HG02973 (cell line): ENCODE measurements at regions not wholly inside any gene's neighbourhood (a gene's known extent, or its start where the extent isn't known, plus 50 kb on each side); places are given as distances from the start of the nearest gene placed in this dataset.

Source experiments
- ATAC-seq: cut with Tn5 transposase; IDR thresholded peaks from one replicate; pipeline ENCODE4 v1.9.1; 2021; ENCODE audit warnings: moderate library complexity; ENCODE audit not compliant: unreplicated experiment

DNA sequence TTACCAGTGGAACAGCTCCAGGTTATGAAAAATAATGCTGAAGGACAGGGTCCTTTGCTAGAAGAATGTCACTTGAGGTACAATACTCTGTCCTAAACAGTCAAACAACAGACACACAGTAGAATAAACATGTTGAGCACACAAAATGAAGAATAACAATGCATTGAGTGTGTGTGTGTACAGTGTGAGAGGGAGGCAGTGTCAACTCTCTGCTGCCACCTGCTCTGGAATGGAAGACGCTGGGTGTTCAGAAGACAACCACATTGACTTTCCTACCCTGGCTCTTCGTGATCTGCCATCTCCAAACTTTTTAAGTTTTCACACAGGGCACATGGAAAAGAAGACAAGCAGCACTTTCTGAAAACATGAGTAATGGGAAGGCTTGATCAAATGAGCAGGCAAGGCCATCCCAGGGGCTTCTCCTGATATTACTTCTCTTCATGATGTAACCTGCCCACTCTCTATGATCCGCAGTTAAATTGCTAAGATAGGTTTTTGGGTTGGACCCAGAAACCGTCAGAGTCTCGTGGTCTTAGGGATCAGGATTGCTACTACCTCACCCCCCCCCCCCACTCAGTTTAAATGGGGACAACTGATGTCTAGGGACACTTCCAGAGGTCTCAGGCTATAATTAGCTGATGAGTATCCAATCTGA lies 533.2 kb upstream of the TNP1 start:
- no peak for ATAC-seq

DNA sequence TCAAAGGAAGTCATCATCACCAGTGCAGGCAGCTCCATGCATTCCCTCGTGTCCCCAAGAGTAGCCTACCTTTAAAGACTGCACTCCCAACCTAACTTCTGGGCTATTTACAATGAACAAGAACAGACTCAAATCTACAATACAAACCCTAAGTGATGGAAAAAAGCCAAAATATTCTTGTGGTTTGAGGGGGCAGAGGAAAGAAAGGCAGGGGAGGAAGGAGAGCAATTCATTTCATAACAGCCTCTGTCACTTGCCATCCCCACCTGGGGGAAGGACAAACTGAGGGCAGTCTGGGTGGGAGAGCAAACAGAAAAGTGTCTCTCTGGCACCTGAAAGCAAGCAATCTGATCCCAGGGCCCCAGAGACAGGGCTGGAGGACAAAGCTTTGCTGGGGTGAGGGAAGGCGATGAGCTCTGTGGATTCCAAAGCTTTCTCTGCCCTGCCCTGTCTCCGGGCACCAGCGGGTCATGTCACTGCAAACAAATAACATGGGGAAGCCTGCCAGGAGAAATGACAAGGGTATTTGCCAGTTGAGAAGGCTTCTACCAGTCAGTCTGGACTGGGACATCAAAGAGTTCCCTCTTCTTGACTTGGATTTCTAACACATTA lies 528.0 kb upstream of the TNP1 start:
- no peak for ATAC-seq

DNA sequence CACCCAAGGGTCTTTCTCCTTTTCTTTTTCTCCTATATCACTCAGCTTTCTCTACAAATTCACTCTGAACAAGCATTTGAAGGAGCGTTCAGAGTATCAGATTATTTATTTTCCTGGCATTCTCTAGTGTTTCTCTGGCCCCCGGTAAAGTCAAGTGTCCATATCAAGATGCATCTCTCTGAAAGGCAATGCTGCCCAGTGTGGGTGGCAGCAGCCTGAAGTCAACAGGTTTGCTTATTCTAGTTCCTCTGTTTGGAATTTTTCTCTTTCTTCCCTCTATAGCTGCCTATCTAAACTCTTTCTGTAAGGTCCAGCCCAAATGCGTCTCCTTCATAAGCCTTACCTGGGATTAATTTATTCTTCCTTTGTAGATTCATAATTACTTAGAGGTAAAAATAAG lies 526.2 kb upstream of the TNP1 start:
- no peak for ATAC-seq

DNA sequence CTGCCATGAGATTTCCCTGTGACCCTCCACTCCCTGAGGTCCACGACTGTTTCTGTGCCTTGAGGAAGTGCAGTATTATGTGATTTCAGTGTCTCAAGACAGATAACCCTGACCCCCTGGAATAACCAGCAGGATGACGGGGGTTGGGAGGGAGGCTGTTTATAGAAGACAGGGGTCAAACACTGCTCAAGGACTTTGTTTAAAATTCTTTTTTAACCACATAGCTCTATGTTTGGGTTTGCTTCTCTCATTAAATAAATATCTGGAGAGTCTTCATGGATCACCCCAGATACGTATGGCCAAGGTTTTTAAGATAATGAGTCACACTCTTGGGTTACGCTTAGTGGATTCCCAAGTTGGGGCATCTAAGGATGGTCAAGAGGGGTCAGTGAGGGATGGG lies 523.8 kb upstream of the TNP1 start:
- ATAC-seq: no peak

DNA sequence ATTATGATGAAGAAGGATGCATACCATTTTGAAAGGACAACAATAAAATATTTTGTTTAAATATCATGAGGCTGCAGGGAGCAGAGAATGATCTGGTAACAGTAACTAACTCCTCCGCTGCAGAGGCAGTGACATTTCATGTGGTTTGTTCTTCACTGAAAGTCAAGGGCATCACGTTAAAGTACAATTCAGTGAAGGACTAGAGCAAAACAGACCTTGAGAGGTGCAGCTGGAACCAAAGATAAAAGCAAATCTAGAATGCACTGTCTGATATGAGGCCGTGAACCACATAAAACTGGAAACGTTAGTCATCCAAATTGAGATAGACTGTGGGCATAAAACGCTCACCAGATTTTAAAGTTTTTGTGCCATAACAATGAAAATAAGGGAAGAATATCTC lies 522.9 kb upstream of the TNP1 start:
- ATAC-seq: no peak

DNA sequence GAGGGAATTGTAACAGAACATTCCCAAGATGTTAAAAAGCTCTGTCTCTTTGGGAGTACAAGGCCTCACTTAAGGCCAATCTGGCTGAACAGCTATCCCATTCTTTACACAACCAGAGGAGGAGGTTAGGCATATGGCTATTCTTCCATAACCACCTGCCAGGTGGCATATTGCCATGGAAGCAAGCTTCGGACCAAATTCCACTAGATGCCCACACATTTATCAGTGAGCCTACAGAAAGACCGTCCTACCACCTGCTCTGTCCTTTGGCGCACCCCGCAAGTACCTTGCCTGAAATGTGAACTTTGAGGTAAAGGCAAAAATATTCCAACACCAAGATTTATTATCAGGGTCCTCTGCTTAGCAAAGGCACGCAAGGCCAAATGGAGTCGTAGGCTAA lies 519.9 kb upstream of the TNP1 start:
- no peak for ATAC-seq

DNA sequence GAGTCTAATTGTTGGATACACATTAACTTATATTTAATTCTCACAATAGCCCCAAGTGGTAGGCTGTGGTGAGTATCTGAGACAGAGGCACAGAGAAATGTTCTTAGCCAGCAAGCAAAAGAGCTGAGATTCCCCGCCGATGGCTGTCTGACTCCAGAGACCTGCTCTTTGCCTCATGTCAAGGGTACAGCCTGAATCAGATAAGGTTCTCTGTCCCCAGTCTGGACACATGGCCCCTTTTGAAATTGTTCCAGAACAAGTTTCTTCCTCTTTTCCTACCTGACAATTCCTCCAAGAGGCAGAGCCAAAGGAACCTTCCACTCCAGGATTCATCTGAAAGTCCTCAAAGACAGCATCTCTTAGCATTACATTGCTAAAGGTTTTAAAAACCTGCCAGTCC lies 512.9 kb upstream of the TNP1 start:
- no peak for ATAC-seq

DNA sequence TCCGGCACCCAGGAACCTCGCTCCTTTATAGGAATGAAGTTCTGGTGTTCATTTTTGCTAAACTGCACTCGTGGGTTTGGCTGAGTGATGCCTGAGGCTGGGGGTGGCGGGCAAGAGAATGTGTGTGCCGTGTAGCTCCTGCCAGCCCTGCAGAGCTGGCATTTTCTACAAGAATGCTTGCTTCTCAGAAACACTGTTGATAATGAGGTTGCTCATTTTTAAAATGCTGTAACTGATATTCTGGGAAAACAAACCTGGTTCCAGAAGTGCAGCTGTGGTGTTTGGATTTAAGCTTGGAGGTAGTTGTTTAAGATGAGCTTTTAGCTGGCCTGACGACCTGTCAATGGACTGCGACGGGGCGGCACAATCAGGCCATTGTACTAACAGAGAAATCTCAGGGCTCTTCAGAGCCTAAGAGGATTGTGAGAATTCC lies 511.9 kb upstream of the TNP1 start:
- no peak for ATAC-seq

DNA sequence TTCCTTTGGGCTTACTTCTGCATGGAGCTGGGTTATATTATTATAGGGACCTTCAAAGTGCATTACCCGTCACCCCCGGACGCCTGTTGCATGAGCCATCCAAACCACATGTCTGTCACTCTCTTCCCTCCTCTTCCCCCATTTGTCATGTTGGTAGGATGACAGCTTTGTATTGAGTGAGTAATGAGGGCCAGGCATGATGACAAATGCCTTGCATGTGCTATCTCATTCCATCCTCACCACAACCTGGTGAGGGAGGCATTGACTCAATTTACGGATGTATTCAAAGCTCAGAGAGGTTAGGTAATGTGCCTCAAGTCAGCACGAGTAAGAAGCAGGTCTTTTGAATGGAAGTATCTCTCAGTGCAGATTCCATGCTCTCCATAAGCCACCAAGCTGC lies 510.5 kb upstream of the TNP1 start:
- ATAC-seq: no peak

DNA sequence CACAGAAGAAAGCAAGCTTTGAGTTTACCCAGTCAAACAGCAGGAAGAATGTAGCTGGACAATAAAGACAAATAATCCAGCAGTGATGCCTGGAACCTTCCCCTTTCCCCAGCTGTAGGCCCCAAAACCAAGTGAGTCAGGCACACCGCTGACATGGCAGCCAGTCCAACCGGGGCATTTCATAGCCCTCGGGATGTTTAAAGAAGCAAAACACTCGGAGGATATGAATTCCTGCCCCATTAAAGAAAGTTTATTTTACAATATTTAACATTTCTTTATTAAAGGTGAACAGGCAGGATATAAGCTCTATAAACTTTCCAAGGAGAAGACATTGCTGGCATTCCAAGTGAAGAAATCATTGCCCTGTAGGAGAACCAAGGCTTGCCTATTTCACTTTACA lies 507.6 kb upstream of the TNP1 start:
- ATAC-seq: no peak

DNA sequence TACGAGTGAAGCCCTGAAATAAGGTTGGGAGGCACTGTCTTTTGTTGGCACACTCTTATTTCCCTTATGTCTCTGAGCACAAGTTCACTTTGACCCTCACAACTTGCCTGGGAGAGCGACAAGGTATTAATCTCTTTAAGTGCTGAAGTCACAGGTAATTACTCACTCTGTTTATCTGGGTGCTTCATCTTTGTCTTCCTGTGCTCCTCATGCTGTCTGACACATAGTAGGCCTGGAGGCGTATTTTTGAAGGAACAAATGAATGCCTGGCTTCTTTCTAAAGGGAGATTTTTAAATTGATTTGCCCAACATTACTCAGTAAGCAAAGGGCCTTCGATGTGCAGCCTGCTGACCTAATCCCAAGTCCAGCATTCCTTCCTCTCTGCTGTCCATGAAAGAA lies 507.1 kb upstream of the TNP1 start:
- no peak for ATAC-seq

DNA sequence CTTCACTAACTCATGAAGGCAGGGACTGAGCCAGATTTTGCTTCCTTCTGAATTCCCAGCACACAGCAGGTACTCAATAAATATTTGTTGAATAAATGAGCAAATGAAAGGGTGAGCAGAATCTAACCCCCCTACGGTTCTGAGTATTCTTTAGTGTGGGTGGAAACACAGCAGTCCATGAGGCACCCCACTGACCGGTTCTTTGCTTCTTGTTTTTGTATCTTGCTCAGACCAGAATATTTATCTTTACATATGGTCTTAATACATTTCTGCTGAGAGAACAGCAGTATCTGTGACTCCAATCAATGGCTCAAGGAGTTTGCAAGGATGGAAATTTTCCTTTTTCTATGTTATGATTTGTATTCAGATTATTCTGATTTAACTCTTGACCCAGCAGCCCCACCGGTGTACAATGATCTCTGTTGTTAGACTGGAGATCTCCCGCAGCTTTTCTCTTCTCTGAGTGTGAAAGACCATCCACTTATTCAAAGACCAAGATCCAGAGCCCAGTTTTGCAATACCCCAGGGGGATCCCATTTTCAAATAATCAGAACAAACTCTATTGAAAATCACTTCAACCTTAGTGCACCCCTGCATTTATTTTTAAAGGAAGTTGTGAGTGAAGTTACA lies 506.5 kb upstream of the TNP1 start:
- no peak for ATAC-seq

DNA sequence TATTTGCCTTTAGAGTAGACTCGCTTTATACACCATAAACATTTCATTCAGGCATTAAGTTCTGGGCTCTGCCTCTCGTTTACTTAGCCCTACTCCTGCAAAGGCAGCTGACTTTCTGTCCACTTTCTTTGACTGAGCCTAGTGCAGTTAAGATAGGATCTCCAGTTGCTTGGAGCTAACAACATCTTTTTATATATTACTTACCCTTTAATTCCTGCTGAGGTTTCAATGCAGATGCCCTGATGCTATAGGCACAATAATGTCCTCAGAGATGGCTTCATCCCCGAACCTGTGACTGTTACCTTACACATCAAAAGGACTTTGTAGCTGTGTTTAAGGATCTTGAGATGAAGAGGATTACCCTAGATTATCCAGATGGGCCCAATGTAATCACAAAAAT lies 505.8 kb upstream of the TNP1 start:
- ATAC-seq: no peak

DNA sequence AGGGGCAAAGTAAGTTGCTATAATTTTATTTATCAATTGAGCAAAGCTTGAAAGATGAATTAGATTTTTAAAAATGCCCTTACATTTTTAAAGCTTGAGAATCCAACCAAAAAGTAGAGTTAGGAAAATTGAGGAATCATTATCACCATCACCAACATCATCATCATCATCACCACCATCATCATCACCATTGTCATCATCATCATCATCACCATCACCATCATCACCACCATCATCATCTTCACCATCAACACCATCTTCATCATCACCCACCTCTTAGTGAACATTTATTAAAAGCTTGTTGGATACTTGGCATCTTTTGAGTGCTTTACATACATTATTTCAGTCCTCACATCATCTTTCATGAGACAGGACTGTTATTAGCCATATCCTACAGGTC lies 504.4 kb upstream of the TNP1 start:
- ATAC-seq: no peak

DNA sequence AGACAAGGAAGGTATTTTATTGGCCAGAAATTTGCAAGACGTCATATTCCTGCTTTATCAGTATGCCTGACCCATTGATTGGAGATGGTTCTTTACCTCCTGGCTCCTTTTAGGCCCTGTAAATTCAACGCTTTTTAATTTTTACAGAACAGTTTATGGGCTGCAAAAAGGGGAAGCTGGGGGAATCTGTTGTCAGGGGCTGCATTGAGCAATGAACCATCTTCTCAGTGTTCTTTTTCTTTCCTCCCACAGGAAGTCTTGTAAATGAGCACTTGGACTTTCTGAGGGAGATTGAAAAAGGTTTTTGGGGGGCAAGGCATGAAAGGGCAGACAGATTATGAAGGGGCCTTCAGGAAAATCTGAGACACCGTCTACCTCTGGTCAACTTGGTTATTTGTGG lies 503.6 kb upstream of the TNP1 start:
- no peak for ATAC-seq

DNA sequence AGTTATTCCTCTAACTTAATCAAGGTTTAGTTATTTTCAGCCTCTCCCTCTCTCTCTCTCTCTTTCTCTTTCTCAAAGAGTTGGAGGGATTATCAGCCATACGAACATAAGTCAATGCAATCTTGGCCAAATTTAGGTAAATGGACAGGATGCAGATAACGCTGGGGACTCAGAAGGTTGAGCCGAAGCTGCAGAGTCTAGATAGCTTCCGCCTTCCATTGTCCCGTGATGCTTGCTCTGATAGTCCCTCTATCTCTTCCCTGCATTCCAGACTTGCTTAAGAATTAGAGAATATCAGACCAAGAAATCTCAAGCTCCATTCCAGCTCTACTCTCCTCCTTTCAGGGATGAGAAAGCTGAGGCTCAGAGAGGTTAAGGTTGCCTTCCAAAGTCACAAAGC lies 502.8 kb upstream of the TNP1 start:
- ATAC-seq: no peak

DNA sequence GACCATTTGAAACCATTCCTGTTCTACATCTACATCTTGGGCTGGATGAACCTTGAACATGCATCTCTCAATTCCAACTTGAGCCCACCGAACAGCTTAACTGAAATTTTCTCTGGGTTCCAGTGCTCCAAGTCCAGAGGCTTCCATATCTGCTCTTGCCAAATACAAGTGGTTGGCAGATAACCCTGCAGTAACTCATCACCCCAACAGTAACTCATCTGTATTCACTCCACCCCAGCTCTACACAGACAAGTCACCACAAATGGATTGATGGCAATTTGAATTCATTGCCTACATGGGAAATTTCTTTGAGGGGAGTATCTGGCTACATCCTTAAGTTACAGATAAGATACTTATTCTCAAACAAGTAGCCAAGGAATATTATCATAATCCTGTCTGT lies 502.4 kb upstream of the TNP1 start:
- no peak for ATAC-seq

DNA sequence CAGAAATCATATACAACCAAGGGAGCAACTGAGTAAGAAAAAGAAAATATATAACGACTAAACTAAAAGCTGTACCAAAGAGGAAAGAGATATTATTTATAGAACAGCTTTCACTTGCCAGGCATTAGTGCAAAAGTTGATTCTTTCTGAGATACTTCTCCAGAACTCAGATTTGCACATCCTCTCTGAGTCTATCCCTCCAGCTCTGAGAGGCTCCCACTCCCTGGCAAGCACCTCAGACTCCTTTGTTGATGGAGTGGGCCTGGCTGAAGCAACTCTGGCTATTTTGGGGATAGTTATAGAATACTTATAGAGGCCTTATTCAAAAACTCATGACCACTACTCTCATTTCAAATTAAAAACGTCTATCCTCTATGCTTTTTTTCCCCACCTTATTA lies 501.6 kb upstream of the TNP1 start:
- no peak for ATAC-seq

DNA sequence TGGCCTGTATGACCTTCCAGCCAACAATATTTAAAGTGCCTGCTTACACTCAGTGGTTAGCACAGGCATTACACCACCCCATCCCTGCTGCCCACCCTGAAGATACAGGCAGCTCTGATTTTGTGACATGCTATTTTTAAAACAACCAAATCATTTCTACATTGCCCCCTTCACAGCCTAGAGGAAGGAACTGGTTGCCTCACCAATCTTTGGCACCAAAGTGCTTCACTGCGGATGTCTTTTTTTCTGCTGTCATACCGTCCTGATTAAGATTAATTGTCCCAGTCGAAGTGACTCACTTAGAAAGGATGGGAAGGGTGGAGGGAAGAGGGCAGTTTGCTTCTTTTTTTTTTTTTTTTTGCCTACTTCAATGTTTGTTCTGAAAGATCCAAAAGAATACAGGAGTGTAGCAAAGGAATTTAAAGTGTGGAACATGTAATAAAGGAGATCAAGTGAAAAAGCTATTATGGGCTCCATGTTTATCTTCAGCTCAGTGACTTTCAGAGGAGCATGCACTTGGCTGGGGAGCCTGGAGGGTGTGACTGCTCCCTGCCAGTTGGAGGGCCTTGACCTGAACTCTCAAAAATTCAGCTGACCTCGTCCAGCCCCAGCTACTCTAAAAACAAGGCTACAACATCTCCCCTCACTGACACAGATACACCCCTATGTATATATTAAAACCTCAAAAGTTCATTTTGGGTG lies 501.1 kb upstream of the TNP1 start:
- no peak for ATAC-seq

DNA sequence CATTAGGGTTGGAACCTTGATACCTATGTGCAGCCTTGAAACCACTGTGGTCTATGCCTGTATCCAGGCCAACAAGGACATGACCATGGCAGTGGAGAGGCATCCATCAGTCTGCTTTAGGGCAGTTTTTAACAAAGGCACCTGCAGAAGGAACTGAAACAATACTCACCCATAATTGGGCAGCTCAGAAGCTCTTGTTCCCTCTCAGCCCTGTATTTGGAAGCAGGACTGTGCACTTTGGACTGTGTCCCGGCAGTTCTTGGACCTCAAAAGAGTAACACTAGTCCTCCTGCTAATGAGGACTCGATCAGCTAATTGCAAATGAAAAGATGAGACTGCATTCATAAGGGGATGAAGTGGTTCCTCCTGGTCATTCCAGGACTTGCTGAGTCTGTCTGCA lies 500.2 kb upstream of the TNP1 start:
- ATAC-seq: no peak

DNA sequence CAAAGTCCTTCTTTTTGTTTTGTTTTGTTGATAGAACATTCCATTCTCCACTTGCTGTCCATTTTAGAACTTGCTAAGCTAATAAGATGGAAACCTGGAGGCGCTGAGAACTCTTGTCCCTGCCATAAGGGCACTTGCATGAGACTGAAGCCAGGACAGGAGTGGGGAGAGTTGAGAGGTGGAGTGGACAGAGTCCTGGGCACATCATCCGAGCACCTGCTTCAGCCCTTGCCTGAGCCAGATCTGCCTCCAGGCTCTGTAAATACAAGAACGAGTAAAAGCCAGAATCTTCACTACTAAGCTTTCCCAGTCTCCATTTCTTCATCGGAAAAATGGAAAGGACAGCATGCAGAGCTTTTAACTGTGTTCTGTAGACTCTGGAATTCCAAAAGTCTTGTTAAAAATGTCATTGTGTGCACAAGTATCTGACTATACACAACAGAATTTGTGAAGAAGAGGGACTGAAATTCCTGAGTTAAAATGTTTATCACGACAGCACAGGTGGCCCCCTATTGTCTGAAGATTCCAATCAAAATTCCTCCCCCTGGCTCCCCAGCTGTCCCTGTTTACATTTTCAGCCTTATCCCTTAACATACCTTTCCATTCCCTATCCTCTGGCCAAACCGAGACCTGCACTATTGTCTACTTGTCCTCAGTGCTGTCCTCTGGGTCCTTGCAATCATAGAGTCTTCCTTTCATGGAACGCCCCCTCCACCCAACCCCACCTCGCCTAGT lies 498.2 kb upstream of the TNP1 start:
- no peak for ATAC-seq
